Adrenal gland (tissue), 5 donors: ENCODE measurements at regions not wholly inside any gene's neighbourhood (a gene's known extent, or its start where the extent isn't known, plus 50 kb on each side); places are given as distances from the start of the nearest gene placed in this dataset.

Source experiments
- CTCF ChIP-seq, 6 experiments: fragments of 450-650 bp in 4 of 6; fragments of 200-600 bp in 2 of 6; sonication (generic) in 1 of 6; IDR thresholded peaks; 1 replicate in 5 of 6; 2 replicates in 1 of 6; pipeline versions ENCODE4 v1.5.1 to v1.8.0; 2016 to 2021; ENCODE audit warnings: antibody characterized with exemption in 6 of 6, mild to moderate bottlenecking in 2 of 6, moderate library complexity in 1 of 6
- POLR2A ChIP-seq, 2 donors: fragments of 450-650 bp; IDR thresholded peaks; one replicate each; pipeline ENCODE4 v1.6.1; 2017; ENCODE audit warnings: antibody characterized with exemption in 2 of 2, mild to moderate bottlenecking in 2 of 2, moderate library complexity in 1 of 2
- donor health status: DM: no; HTN: no; CAD: no.

- TF ChIP-seq CTCF (IDR thresholded peaks at IDR 0.05) (no peak), POLR2A (IDR thresholded peaks at IDR 0.05) (no peak)
Observed at GRCh38 chr21:17388226-17388625, 124.6 kb upstream of the CXADR start.
